ENCODE measurements at regions not wholly inside any gene's neighbourhood (a gene's known extent, or its start where the extent isn't known, plus 50 kb on each side); places are given as distances from the start of the nearest gene placed in this dataset.

DNA sequence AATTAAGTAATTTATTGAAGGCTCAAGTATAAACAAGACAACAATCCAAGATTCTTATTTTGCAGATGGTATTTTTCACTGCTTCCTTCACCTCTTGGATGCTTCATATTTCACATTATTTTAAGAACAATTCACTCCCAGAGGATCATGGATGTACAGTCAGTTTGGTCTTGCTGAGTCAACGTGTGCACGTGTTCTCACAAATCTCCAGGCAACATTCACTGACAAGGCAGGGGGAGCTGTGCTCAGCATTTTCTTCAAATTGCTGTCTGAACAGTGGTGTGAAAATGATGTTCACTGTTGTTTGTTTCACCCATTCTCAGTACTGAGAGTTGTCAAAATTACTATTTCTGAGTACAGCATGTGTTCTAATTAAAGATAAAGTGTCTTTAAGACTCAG is 118.3 kb upstream of the SLC38A4 start:
- TF ChIP-seq POLR2A (IDR thresholded peaks at IDR 0.05), result no peak
- TF ChIP-seq, protein P1, sequence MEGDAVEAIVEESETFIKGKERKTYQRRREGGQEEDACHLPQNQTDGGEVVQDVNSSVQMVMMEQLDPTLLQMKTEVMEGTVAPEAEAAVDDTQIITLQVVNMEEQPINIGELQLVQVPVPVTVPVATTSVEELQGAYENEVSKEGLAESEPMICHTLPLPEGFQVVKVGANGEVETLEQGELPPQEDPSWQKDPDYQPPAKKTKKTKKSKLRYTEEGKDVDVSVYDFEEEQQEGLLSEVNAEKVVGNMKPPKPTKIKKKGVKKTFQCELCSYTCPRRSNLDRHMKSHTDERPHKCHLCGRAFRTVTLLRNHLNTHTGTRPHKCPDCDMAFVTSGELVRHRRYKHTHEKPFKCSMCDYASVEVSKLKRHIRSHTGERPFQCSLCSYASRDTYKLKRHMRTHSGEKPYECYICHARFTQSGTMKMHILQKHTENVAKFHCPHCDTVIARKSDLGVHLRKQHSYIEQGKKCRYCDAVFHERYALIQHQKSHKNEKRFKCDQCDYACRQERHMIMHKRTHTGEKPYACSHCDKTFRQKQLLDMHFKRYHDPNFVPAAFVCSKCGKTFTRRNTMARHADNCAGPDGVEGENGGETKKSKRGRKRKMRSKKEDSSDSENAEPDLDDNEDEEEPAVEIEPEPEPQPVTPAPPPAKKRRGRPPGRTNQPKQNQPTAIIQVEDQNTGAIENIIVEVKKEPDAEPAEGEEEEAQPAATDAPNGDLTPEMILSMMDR (IDR thresholded peaks at IDR 0.05), result no peak
- WGBS, 2 donors, result 26 to 27% methylated on average over 2 of the region's 2 CpGs
- no peak for DNase-seq
- no peaks in the 10 kb centered on the region for H3K36me3 ChIP-seq
- H3K27me3 ChIP-seq, result no peaks in the 10 kb centered on the region
- H3K9me3 ChIP-seq, result no peaks in the 10 kb centered on the region
- H3K4me3 ChIP-seq (replicated peaks in 1 of 3), result no peak overlapping the region
- H3K27ac ChIP-seq, result no peak overlapping the region
- intact Hi-C loops (cut with DNase I), result no loop called here
- H3K4me1 ChIP-seq, result no peaks in the 10 kb centered on the region

DNA sequence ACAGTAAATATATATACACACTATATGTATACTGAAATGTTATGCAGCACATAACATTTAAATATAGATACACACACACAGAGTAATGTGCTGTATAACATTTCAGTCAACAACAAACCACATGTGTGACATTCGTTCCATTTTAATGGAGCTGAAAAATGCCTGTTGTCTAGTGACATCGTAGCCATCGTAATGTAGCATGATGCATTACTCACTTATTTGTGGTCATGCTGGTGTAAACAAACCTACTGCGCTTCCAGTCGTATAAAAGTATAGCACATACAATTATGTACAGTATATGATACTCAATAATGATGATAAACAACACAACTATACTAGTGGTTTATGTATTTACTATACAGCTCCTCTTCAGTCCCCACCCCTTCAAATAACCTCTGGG is 119.0 kb upstream of the SLC38A4 start:
- Histone ChIP-seq H3K9me3 (no peaks in the 10 kb centered on the region), H3K27ac (no peak overlapping the region), H3K4me3 (replicated peaks in 1 of 3) (no peak overlapping the region), H3K36me3 (no peaks in the 10 kb centered on the region), H3K27me3 (no peaks in the 10 kb centered on the region), H3K4me1 (no peaks in the 10 kb centered on the region)
- DNase-seq, result no peak
- WGBS, 2 donors, result 93 to 94% methylated on average over 5 of the region's 5 CpGs
- TF ChIP-seq POLR2A (IDR thresholded peaks at IDR 0.05), result no peak
- TF ChIP-seq, protein P1 (IDR thresholded peaks at IDR 0.05), result no peak
- intact Hi-C loops (cut with DNase I), result no loop called here

DNA sequence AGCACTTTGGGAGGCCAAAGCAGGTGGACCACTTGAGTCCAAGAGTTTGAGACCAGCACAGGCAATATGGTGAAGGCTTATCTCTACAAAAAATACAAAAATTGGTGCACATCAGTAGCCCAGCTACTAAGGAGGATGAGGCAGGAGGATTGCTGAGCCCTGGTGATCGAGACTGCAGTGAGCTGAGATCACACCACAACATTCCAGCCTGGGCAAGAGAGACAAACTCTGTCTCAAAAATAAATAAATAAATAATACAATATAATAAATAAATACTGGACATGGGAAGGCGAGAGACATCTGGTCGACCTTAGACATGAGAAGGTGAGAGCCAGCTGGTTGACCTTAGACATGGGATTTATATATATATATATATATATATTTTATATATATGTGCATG is 119.8 kb upstream of the SLC38A4 start:
- no peaks in the 10 kb centered on the region for H3K27me3 ChIP-seq
- TF ChIP-seq POLR2A (IDR thresholded peaks at IDR 0.05), result no peak
- TF ChIP-seq, protein P1 (IDR thresholded peaks at IDR 0.05), result no peak
- no peaks in the 10 kb centered on the region for H3K9me3 ChIP-seq
- intact Hi-C loops (cut with DNase I), result no loop called here
- H3K36me3 ChIP-seq, result no peaks in the 10 kb centered on the region
- no peak overlapping the region for H3K27ac ChIP-seq
- H3K4me1 ChIP-seq, result no peaks in the 10 kb centered on the region
- DNase-seq, result no peak
- no peak overlapping the region for H3K4me3 ChIP-seq (replicated peaks in 1 of 3)
- 92 to 94% methylated on average over 3 of the region's 3 CpGs for WGBS, 2 donors

DNA sequence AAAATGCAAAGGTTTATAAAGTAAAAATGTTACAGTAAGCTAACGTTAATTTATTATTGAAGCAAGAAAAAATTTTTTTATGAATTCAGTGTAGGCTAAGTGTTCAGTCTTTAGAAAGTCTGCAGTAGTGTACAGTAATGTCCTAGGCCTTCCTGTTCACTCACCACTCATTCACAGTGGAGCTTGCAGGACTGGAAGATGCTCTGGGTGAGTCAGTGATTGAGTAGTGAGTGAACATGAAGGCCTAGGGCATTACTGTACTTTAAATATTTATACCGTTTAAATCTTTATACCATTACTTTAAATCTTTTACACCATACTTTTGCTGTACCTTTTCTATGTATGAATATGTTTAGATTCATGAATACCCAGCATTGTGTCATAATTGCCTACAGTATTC is 120.3 kb upstream of the SLC38A4 start:
- Histone ChIP-seq H3K9me3 (no peaks in the 10 kb centered on the region), H3K36me3 (no peaks in the 10 kb centered on the region), H3K4me3 (replicated peaks in 1 of 3) (no peak overlapping the region), H3K27ac (no peak overlapping the region), H3K27me3 (no peaks in the 10 kb centered on the region), H3K4me1 (no peaks in the 10 kb centered on the region)
- WGBS, 2 donors, result 93 to 94% methylated on average over 2 of the region's 2 CpGs
- intact Hi-C loops (cut with DNase I), result no loop called here
- no peak for TF ChIP-seq POLR2A (IDR thresholded peaks at IDR 0.05)
- TF ChIP-seq, protein P1 (IDR thresholded peaks at IDR 0.05), result no peak
- DNase-seq, result no peak

DNA sequence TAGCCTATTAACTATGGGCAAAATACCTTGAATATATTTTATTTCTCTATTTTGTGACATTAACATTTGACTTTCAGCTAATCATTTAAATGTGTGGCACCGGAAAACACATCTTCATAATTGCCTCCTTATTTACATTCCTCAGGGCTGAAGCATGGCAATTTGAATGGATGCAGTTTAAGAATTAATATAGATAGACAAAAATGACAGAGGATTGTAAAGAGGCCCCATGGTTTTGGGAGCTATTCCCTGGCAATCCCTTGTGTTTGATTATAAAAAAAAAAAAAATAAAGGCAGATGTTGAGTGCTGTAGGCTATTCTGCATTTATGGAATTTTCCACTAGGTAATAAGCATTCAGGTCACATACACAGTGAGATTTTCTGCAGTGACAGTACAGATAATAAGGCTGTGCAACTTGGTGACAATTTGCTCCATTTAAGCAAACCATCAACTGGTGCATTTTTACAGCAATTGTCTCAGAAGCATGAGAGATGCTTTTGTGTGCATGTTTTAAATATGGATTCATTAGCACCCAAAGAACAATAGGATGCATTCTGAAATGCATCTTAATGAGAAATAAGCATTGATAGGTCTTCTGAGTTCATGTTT is 123.2 kb upstream of the SLC38A4 start:
- H3K4me3 ChIP-seq (replicated peaks in 1 of 3), result no peak overlapping the region
- DNase-seq, result no peak
- no peaks in the 10 kb centered on the region for H3K4me1 ChIP-seq
- H3K36me3 ChIP-seq, result no peaks in the 10 kb centered on the region
- intact Hi-C loops (cut with DNase I), result no loop called here
- no peak overlapping the region for H3K27ac ChIP-seq
- TF ChIP-seq, protein P1 (IDR thresholded peaks at IDR 0.05), result no peak
- TF ChIP-seq POLR2A (IDR thresholded peaks at IDR 0.05), result no peak
- WGBS, 2 donors, result 84 to 88% methylated on average over 1 of the region's 1 CpG
- no peaks in the 10 kb centered on the region for H3K9me3 ChIP-seq
- H3K27me3 ChIP-seq, result no peaks in the 10 kb centered on the region

All from thyroid gland (tissue), 4 donors.